ENCODE measurements at regions not wholly inside any gene's neighbourhood (a gene's known extent, or its start where the extent isn't known, plus 50 kb on each side); places are given as distances from the start of the nearest gene placed in this dataset.

- DNase-seq (ENCODE audit: low spot score in 2 of 2) = no peak
- H3K9me3 ChIP-seq = no peaks in the 10 kb centered on the region
- TF ChIP-seq CTCF (IDR thresholded peaks at IDR 0.05) = no peak
- intact Hi-C loops (cut with DNase I) = no loop called here
- no peaks in the 10 kb centered on the region for H3K36me3 ChIP-seq
- no peaks in the 10 kb centered on the region for H3K4me1 ChIP-seq
- H3K27ac ChIP-seq = no peak overlapping the region
- no peaks in the 10 kb centered on the region for H3K27me3 ChIP-seq
- no peak overlapping the region for H3K4me3 ChIP-seq
Observed at GRCh38 chr18:76759056-76759455, 63.3 kb upstream of the ZNF236 start.

GRCh38 chr18:76757925-76758324, 64.4 kb upstream of the ZNF236 start:
- intact Hi-C loops (cut with DNase I) = no loop called here
- H3K9me3 ChIP-seq = no peaks in the 10 kb centered on the region
- no peak overlapping the region for H3K27ac ChIP-seq
- H3K36me3 ChIP-seq = no peaks in the 10 kb centered on the region
- no peak overlapping the region for H3K4me3 ChIP-seq
- no peak for DNase-seq (ENCODE audit: low spot score in 2 of 2)
- TF ChIP-seq CTCF (IDR thresholded peaks at IDR 0.05) = no peak
- H3K27me3 ChIP-seq = no peaks in the 10 kb centered on the region
- H3K4me1 ChIP-seq = no peaks in the 10 kb centered on the region

- no peaks in the 10 kb centered on the region for H3K4me1 ChIP-seq
- TF ChIP-seq CTCF (IDR thresholded peaks at IDR 0.05) = no peak
- intact Hi-C loops (cut with DNase I) = no loop called here
- DNase-seq (ENCODE audit: low spot score in 2 of 2) = no peak
- no peaks in the 10 kb centered on the region for H3K36me3 ChIP-seq
- no peaks in the 10 kb centered on the region for H3K27me3 ChIP-seq
- no peak overlapping the region for H3K27ac ChIP-seq
- H3K4me3 ChIP-seq = no peak overlapping the region
- no peaks in the 10 kb centered on the region for H3K9me3 ChIP-seq
Observed at GRCh38 chr18:76757335-76757734, 65.0 kb upstream of the ZNF236 start.

- H3K9me3 ChIP-seq = no peaks in the 10 kb centered on the region
- no peak for TF ChIP-seq CTCF (IDR thresholded peaks at IDR 0.05)
- H3K27ac ChIP-seq = no peak overlapping the region
- no peak for DNase-seq (ENCODE audit: low spot score in 2 of 2)
- no peaks in the 10 kb centered on the region for H3K4me1 ChIP-seq
- intact Hi-C loops (cut with DNase I) = no loop called here
- no peaks in the 10 kb centered on the region for H3K36me3 ChIP-seq
- no peak overlapping the region for H3K4me3 ChIP-seq
- H3K27me3 ChIP-seq = no peaks in the 10 kb centered on the region
Observed at GRCh38 chr18:76756531-76757253, 65.7 kb upstream of the ZNF236 start.

- Histone ChIP-seq H3K9me3 (peaks cover 9 to 22% of the 10 kb centered on the region in 2 donors), H3K27me3 (no peaks in the 10 kb centered on the region), H3K4me1 (no peaks in the 10 kb centered on the region), H3K4me3 (no peak overlapping the region), H3K36me3 (no peaks in the 10 kb centered on the region), H3K27ac (no peak overlapping the region)
- intact Hi-C loops (cut with DNase I) = no loop called here
- no peak for DNase-seq (ENCODE audit: low spot score in 2 of 2)
- no peak for TF ChIP-seq CTCF (IDR thresholded peaks at IDR 0.05)
Observed at GRCh38 chr18:76754351-76754750, 68.0 kb upstream of the ZNF236 start.

- TF ChIP-seq CTCF (IDR thresholded peaks at IDR 0.05) = no peak
Observed at GRCh38 chr18:76752400-76752799, 70.0 kb upstream of the ZNF236 start.

More at GRCh38 chr18:76752400-76752799, 70.0 kb upstream of the ZNF236 start:
- Histone ChIP-seq H3K36me3 (no peaks in the 10 kb centered on the region), H3K27me3 (no peaks in the 10 kb centered on the region), H3K9me3 (peaks cover 9 to 22% of the 10 kb centered on the region in 2 donors), H3K27ac (no peak overlapping the region), H3K4me1 (no peaks in the 10 kb centered on the region), H3K4me3 (no peak overlapping the region)
- DNase-seq (ENCODE audit: low spot score in 2 of 2) = no peak
- intact Hi-C loops (cut with DNase I) = no loop called here
